Pancreas (tissue), 10 donors: ENCODE measurements at regions not wholly inside any gene's neighbourhood (a gene's known extent, or its start where the extent isn't known, plus 50 kb on each side); places are given as distances from the start of the nearest gene placed in this dataset.
"Not testable (repeated sequence)": the region's sequence is repeated elsewhere in the genome, so short reads cannot be mapped to it uniquely, and the experiment has no call there.

Source experiments
- ATAC-seq, 4 donors: fragments of 200-7000 bp; cut with Tn5 transposase; one replicate each; pipeline versions ENCODE4 v1.8.0 to v1.9.1; 2020; ENCODE audit warnings: mild to moderate bottlenecking in 4 of 4, moderate library complexity in 4 of 4
- DNase-seq, 6 donors: peaks; one replicate each; pipeline ENCODE4 v3.0.0-alpha.2; 2020
- FAIRE-seq: peaks from 2 replicates; lab custom pipeline; 2012; peaks lifted over from hg19 to GRCh38; lab: Jason Lieb, UNC
- H3K27ac ChIP-seq, 4 donors: fragments of 200-600 bp; sonication (generic); 1 replicate in 3 of 4; 2 replicates in 1 of 4; pipeline versions ENCODE4 v1.5.0 to v1.8.0; 2020
- H3K27me3 ChIP-seq, 4 donors: fragments of 200-600 bp; one replicate each; pipeline ENCODE4 v1.8.0; 2021
- H3K36me3 ChIP-seq, 3 donors: fragments of 200-600 bp; sonication (generic) in 1 of 3; one replicate each; pipeline versions ENCODE4 v1.5.0 to v1.8.0; 2020 to 2021
- H3K4me1 ChIP-seq, 3 donors: fragments of 200-600 bp; one replicate each; pipeline ENCODE4 v1.8.0; 2021
- H3K4me3 ChIP-seq, 4 donors: fragments of 200-600 bp; sonication (generic) in 2 of 4; one replicate each; pipeline versions ENCODE4 v1.5.0 to v1.8.0; 2020 to 2021
- H3K9me3 ChIP-seq, 4 donors: fragments of 200-600 bp; one replicate each; pipeline ENCODE4 v1.8.0; 2021
- WGBS, 2 donors: extraction: QIAGEN DNeasy Blood & Tissue Kit; methylation state at CpG; one replicate each; pipeline ENCODE4 v1.1.7; 2013; 5-methylcytosine and 5-hydroxymethylcytosine counted together
- intact Hi-C, 3 donors: fragments of 100-400 bp; cut with DNase I; formaldehyde crosslinking; loops; one replicate each; pipeline versions ENCODE4 v1.11.1 to v1.14.2; 2022
- TF ChIP-seq, protein P1 (sequence below), 4 donors: fragments of 200-600 bp; sonication (generic) in 3 of 4; IDR thresholded peaks; one replicate each; pipeline versions ENCODE4 v1.5.0 to v1.8.0; 2021; ENCODE audit warnings: antibody characterized with exemption in 4 of 4
- donor health status: healthy with polysubstance abuse.
- donor health status: DM: no; HTN: no; CAD: no; lungs with moderate emphysema.
- donor health status: DM: no; HTN: no; CAD: no.
- donor health status: control.
- donor health status: control.
- donor health status: Bipolar disorder and iron deficiency.
- donor health status: DM: yes; HTN: yes; CAD: no.
- donor health status: DM: no; HTN: no; CAD: no.
- donor health status: DM: no; HTN: no; CAD: no.
- donor health status: DM: yes; HTN: yes; CAD: no.

DNA sequence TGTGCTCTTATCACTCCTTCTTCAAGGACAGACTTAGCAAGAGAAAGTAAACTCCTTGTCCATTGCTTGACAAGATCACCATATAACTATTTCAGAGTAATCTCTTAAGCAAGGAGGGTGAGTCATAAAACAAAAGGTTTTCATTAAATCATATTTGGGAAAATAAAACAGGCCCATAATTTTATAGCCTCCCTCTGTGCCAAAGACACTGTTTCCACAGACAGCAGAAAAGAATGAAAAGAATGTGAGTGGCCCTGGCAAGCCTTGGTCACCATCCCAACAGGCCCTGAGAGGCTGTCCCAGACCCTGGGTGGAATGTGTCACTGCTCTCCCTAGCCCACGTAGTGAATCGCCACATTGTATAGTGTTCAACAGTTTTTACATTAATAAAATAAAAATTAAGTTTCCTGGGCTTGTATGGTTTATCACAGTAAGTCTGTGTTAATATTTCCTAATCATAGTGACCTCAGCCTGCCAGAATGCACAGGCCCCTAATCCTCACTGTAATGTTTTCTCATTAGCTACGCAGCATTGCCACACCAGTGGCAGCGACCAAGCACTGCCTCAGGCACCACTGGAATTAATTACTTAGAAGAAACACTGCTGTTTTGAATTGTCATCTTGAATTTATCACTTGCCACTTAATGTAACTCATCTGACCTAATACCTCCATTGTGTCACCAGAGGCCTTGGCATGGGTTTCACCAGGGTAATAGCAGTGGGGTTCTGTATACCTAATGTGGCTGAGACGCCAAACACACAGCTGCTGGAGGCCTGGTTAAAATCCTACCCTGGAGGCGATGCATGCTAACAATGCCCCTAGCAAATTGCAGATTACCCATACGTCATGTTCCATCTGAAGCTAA lies 401.9 kb downstream of the LNPK start:
- DNase-seq (peak in 2 of 6 donors; percentile 5 to 16), FAIRE-seq (no peak), ATAC-seq (peak; percentile 64 to 82 (median 70))
- H3K4me3 ChIP-seq = no peak overlapping the region
- intact Hi-C loops = no loop called here
- H3K27me3 ChIP-seq = no peaks in the 10 kb centered on the region
- H3K4me1 ChIP-seq = no peaks in the 10 kb centered on the region
- H3K27ac ChIP-seq = peak overlapping the region in 2 of 4 donors; percentile 7 to 20
- H3K36me3 ChIP-seq = no peaks in the 10 kb centered on the region
- TF ChIP-seq, protein P1, sequence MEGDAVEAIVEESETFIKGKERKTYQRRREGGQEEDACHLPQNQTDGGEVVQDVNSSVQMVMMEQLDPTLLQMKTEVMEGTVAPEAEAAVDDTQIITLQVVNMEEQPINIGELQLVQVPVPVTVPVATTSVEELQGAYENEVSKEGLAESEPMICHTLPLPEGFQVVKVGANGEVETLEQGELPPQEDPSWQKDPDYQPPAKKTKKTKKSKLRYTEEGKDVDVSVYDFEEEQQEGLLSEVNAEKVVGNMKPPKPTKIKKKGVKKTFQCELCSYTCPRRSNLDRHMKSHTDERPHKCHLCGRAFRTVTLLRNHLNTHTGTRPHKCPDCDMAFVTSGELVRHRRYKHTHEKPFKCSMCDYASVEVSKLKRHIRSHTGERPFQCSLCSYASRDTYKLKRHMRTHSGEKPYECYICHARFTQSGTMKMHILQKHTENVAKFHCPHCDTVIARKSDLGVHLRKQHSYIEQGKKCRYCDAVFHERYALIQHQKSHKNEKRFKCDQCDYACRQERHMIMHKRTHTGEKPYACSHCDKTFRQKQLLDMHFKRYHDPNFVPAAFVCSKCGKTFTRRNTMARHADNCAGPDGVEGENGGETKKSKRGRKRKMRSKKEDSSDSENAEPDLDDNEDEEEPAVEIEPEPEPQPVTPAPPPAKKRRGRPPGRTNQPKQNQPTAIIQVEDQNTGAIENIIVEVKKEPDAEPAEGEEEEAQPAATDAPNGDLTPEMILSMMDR (IDR thresholded peaks at IDR 0.05) = no peak
- 58 to 66% methylated on average over 7 of the region's 7 CpGs for WGBS, 2 donors
- H3K9me3 ChIP-seq = no peaks in the 10 kb centered on the region

DNA sequence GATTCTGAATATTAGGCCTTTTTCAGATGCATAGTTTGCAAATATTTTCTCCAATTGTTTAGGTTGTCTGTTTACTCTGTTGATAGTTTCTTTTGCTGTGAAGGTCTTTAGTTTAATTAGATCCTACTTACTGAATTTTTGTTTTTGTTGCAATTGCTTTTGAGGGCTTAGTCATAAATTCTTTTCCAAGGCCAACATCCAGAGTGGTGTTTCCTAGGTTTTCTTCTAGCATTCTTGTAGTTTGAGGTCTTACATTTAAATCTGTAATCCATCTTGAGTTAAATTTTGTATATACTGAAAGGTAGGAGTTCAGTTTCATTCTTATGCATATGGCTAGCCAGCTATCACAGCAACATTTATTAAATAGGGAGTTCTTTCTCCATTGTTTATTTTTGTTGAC lies 404.8 kb downstream of the LNPK start:
- no peaks in the 10 kb centered on the region for H3K27me3 ChIP-seq
- no peaks in the 10 kb centered on the region for H3K36me3 ChIP-seq
- TF ChIP-seq, protein P1 (IDR thresholded peaks at IDR 0.05) = no peak
- H3K4me1 ChIP-seq = no peaks in the 10 kb centered on the region
- DNase-seq (no peak), ATAC-seq (no peak), FAIRE-seq (no peak)
- no peak overlapping the region for H3K4me3 ChIP-seq
- H3K9me3 ChIP-seq = no peaks in the 10 kb centered on the region
- H3K27ac ChIP-seq = no peak overlapping the region
- intact Hi-C loops = no loop called here

DNA sequence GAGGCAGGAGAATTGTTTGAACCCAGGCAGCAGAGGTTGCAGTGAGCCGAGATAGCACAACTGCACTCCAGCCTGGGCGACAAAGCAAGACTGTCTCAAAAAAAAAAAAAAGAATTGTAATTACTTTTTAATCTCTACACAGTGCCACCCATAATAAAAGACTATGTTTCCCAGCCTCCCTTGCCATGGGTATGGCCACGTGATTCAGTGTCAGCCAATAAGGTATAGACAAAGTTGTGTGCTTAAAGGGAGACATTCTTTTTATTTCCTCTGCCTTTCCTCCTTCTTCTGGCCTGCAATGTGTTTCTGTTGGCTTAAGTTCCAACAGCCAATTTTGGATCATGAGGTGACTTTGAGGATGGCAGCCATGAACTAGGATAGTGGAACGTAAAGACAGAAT lies 406.9 kb downstream of the LNPK start:
- no peak for DNase-seq
- Histone ChIP-seq H3K4me3 (no peak overlapping the region), H3K9me3 (no peaks in the 10 kb centered on the region), H3K27ac (no peak overlapping the region), H3K27me3 (no peaks in the 10 kb centered on the region), H3K36me3 (no peaks in the 10 kb centered on the region), H3K4me1 (no peaks in the 10 kb centered on the region)
- 76 to 78% methylated on average over 4 of the region's 4 CpGs for WGBS, 2 donors
- no peak for FAIRE-seq
- TF ChIP-seq, protein P1 (IDR thresholded peaks at IDR 0.05) = no peak
- ATAC-seq = no peak
- intact Hi-C loops = no loop called here

DNA sequence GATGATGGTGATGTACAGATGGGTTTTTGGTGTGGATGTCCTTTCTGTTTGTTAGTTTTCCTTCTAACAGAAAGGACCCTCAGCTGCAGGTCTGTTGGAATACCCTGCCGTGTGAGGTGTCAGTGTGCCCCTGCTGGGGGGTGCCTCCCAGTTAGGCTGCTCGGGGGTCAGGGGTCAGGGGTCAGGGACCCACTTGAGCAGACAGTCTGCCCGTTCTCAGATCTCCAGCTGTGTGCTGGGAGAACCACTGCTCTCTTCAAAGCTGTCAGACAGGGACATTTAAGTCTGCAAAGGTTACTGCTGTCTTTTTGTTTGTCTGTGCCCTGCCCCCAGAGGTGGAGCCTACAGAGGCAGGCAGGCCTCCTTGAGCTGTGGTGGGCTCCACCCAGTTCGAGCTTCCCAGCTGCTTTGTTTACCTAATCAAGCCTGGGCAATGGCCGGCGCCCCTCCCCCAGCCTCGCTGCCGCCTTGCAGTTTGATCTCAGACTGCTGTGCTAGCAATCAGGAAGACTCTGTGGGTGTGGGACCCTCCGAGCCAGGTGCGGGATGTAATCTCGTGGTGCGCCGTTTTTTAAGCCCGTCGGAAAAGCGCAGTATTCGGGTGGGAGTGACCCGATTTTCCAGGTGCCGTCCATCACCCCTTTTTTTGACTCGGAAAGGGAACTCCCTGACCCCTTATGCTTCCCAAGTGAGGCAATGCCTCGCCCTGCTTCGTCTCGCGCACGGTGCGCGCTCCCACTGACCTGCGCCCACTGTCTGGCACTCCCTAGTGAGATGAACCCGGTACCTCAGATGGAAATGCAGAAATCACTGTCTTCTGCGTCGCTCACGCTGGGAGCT lies 408.2 kb downstream of the LNPK start:
- H3K4me3 ChIP-seq, H3K27me3 ChIP-seq, ATAC-seq, H3K36me3 ChIP-seq, intact Hi-C loops, DNase-seq, H3K4me1 ChIP-seq, FAIRE-seq, H3K27ac ChIP-seq, H3K9me3 ChIP-seq: not testable (repeated sequence)
- WGBS, 2 donors = 58 to 59% methylated on average over 31 to 32 of the region's 32 CpGs

DNA sequence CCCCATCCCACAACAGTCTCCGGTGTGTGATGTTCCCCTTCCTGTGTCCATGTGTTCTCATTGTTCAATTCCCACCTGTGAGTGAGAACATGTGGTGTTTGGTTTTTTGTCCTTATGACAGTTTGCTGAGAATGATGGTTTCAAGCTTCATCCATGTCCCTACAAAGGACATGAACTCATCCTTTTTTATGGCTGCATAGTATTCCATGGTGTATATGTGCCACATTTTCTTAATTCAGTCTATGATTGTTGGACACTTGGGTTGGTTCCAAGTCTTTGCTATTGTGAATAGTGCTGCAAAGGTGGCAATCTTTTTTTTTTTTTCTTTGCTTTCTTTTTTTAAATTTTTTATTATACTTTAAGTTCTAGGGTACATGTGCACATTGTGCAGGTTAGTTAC lies 406.7 kb upstream of the ATP5MC3 start:
- H3K27me3 ChIP-seq, intact Hi-C loops, DNase-seq, H3K27ac ChIP-seq, H3K4me1 ChIP-seq, FAIRE-seq, ATAC-seq, H3K9me3 ChIP-seq, H3K36me3 ChIP-seq, H3K4me3 ChIP-seq: not testable (repeated sequence)
- 91 to 93% methylated on average over 1 of the region's 1 CpG for WGBS, 2 donors
